ENCODE measurements at regions not wholly inside any gene's neighbourhood (a gene's known extent, or its start where the extent isn't known, plus 50 kb on each side); places are given as distances from the start of the nearest gene placed in this dataset.

DNA sequence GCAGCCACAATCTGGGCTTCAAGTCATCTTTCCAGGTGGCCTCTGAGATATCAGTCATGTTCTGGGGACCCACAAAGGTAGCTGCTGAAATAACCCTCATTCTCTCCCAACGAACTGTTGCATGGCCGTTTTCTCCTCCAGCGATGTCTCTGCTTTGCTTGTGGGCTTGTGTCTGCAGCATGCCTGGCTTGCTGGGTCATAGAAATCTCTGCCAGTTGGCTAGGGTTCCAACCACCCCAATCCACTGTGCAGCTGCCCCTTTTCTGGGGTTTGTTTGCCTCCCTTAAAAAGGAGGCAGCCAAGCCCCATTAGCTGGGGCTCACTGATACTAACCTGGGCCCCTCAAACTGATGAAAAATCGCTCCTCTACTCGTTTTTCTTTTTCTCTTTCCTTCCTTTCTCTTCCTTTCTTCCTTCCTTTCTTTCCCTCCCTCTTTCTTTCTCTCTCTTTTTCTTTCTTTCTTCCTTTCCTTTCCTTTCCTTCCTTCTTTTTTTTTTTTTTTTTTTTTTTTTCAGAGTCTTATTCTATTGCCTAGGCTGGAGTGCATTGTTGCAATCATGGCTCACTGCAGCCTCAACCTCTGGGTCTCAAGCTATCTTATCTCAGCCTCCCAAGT is 680.0 kb downstream of the EPHA4 start:
- H3K4me1 Mint-ChIP-seq (ENCODE audit: low read depth, unreplicated experiment), result peaks cover 28% of the 10 kb centered on the region
- TF ChIP-seq CTCF (IDR thresholded peaks at IDR 0.05; ENCODE audit: insufficient read depth, low read depth, low read length) (no peak), EZH2 (IDR thresholded peaks at IDR 0.05; ENCODE audit: insufficient read depth, low read length) (no peak)
- H3K36me3 Mint-ChIP-seq (ENCODE audit: low read depth, unreplicated experiment), result no peaks in the 10 kb centered on the region

DNA sequence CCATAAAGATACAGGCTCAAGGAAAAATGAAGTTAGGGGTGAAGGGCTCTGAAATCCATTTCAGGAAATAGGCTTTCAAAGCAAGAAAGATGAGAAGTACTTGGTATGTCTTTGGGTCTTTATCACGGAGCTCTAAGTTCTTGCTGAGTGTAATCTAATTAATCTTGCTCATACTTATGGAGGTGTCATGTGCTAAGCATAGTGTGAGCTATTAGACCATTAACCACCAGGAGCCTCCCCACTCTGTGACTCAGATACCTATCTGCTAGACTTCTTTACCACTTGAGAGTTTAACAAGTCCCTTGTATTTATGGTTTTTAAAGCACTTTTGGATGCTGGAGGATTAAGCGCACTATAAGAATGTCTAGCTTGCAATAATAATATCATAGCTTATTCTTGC is 678.7 kb downstream of the EPHA4 start:
- Mint-ChIP-seq H3K27me3 (ENCODE audit: low read depth, unreplicated experiment) (peaks cover 3% of the 10 kb centered on the region), H3K36me3 (ENCODE audit: low read depth, unreplicated experiment) (no peaks in the 10 kb centered on the region), H3K4me3 (ENCODE audit: unreplicated experiment) (no peak overlapping the region), H3K4me1 (ENCODE audit: low read depth, unreplicated experiment) (peaks cover 19% of the 10 kb centered on the region), H3K9me3 (ENCODE audit: unreplicated experiment) (peaks cover 5% of the 10 kb centered on the region), H3K27ac (ENCODE audit: unreplicated experiment) (no peak overlapping the region)
- Histone ChIP-seq H3K27me3 (ENCODE audit: insufficient read depth, low read length) (no peaks in the 10 kb centered on the region), H3K79me2 (ENCODE audit: insufficient read depth, low read length) (no peaks in the 10 kb centered on the region), H2AFZ (ENCODE audit: low read depth, low read length) (no peak overlapping the region), H3K9me3 (ENCODE audit: insufficient read depth, low read depth, low read length) (no peaks in the 10 kb centered on the region), H3K4me1 (ENCODE audit: insufficient read depth, low read length) (peaks cover 8% of the 10 kb centered on the region), H3K4me2 (ENCODE audit: low read length) (no peak overlapping the region), H4K20me1 (ENCODE audit: insufficient read depth, low read length) (no peaks in the 10 kb centered on the region), H3K36me3 (ENCODE audit: insufficient read depth, low read length) (no peaks in the 10 kb centered on the region), H3K4me3 (ENCODE audit: insufficient read depth, low read depth, low read length) (no peak overlapping the region), H3K9ac (ENCODE audit: low read length) (no peak overlapping the region), H3K27ac (ENCODE audit: low read depth, low read length) (no peak overlapping the region)
- TF ChIP-seq CTCF (IDR thresholded peaks at IDR 0.05; ENCODE audit: insufficient read depth, low read depth, low read length) (no peak), EZH2 (IDR thresholded peaks at IDR 0.05; ENCODE audit: insufficient read depth, low read length) (no peak)
- FAIRE-seq, result no peak
- DNase-seq (ENCODE audit: low read depth), result peak; percentile 89

More for the DNA sequence above, 680.0 kb downstream of the EPHA4 start:
- H4K20me1 ChIP-seq (ENCODE audit: insufficient read depth, low read length), result no peaks in the 10 kb centered on the region
- no peaks in the 10 kb centered on the region for H3K9me3 ChIP-seq (ENCODE audit: insufficient read depth, low read depth, low read length)
- FAIRE-seq (no peak), DNase-seq (ENCODE audit: low read depth) (peak; percentile 25)
- H3K79me2 ChIP-seq (ENCODE audit: insufficient read depth, low read length), result no peaks in the 10 kb centered on the region
- Mint-ChIP-seq H3K27me3 (ENCODE audit: low read depth, unreplicated experiment) (no peaks in the 10 kb centered on the region), H3K27ac (ENCODE audit: unreplicated experiment) (peak overlapping the region; percentile 49), H3K9me3 (ENCODE audit: unreplicated experiment) (peaks cover 5% of the 10 kb centered on the region), H3K4me3 (ENCODE audit: unreplicated experiment) (no peak overlapping the region)
- no peak overlapping the region for H3K9ac ChIP-seq (ENCODE audit: low read length)
- H3K27me3 ChIP-seq (ENCODE audit: insufficient read depth, low read length), result no peaks in the 10 kb centered on the region
- H3K4me1 ChIP-seq (ENCODE audit: insufficient read depth, low read length), result peaks cover 8% of the 10 kb centered on the region
- H3K27ac ChIP-seq (ENCODE audit: low read depth, low read length), result no peak overlapping the region
- no peak overlapping the region for H3K4me2 ChIP-seq (ENCODE audit: low read length)
- H3K4me3 ChIP-seq (ENCODE audit: insufficient read depth, low read depth, low read length), result no peak overlapping the region
- no peak overlapping the region for H2AFZ ChIP-seq (ENCODE audit: low read depth, low read length)
- H3K36me3 ChIP-seq (ENCODE audit: insufficient read depth, low read length), result no peaks in the 10 kb centered on the region

DNA sequence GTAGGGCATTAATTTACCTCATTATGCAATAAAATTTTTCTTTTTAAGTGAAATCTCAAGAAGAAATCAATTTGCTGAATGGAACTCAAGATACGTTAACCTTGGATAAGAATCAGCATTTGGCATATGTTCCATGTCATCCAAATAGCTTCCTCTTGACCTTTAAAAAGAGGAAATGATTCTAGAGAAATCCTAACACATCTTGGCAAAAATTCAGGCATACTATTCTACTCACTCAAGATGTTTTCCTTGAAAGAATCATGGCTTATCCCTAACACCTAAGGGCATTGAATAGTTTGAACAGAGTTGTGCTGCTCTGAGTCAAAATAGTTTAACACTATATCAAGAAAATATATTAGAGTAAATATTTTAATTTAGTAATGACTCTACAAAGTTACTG is 678.0 kb downstream of the EPHA4 start:
- FAIRE-seq (no peak), DNase-seq (ENCODE audit: low read depth) (peak; percentile 20)
- H4K20me1 ChIP-seq (ENCODE audit: insufficient read depth, low read length), result no peaks in the 10 kb centered on the region
- H3K27me3 Mint-ChIP-seq (ENCODE audit: low read depth, unreplicated experiment), result peaks cover 3% of the 10 kb centered on the region
- TF ChIP-seq CTCF (IDR thresholded peaks at IDR 0.05; ENCODE audit: insufficient read depth, low read depth, low read length) (no peak), EZH2 (IDR thresholded peaks at IDR 0.05; ENCODE audit: insufficient read depth, low read length) (no peak)
- no peak overlapping the region for H3K27ac ChIP-seq (ENCODE audit: low read depth, low read length)
- H3K4me3 Mint-ChIP-seq (ENCODE audit: unreplicated experiment), result no peak overlapping the region
- H3K79me2 ChIP-seq (ENCODE audit: insufficient read depth, low read length), result no peaks in the 10 kb centered on the region
- no peak overlapping the region for H3K4me3 ChIP-seq (ENCODE audit: insufficient read depth, low read depth, low read length)
- no peaks in the 10 kb centered on the region for H3K9me3 ChIP-seq (ENCODE audit: insufficient read depth, low read depth, low read length)
- H3K4me1 ChIP-seq (ENCODE audit: insufficient read depth, low read length), result peaks cover 8% of the 10 kb centered on the region
- no peak overlapping the region for H3K9ac ChIP-seq (ENCODE audit: low read length)
- H3K27ac Mint-ChIP-seq (ENCODE audit: unreplicated experiment), result no peak overlapping the region
- no peaks in the 10 kb centered on the region for H3K27me3 ChIP-seq (ENCODE audit: insufficient read depth, low read length)
- no peak overlapping the region for H2AFZ ChIP-seq (ENCODE audit: low read depth, low read length)
- peaks cover 5% of the 10 kb centered on the region for H3K9me3 Mint-ChIP-seq (ENCODE audit: unreplicated experiment)
- H3K36me3 Mint-ChIP-seq (ENCODE audit: low read depth, unreplicated experiment), result no peaks in the 10 kb centered on the region
- H3K36me3 ChIP-seq (ENCODE audit: insufficient read depth, low read length), result no peaks in the 10 kb centered on the region
- peaks cover 19% of the 10 kb centered on the region for H3K4me1 Mint-ChIP-seq (ENCODE audit: low read depth, unreplicated experiment)
- no peak overlapping the region for H3K4me2 ChIP-seq (ENCODE audit: low read length)
